ENCODE measurements at regions not wholly inside any gene's neighbourhood (a gene's known extent, or its start where the extent isn't known, plus 50 kb on each side); places are given as distances from the start of the nearest gene placed in this dataset.

DNA sequence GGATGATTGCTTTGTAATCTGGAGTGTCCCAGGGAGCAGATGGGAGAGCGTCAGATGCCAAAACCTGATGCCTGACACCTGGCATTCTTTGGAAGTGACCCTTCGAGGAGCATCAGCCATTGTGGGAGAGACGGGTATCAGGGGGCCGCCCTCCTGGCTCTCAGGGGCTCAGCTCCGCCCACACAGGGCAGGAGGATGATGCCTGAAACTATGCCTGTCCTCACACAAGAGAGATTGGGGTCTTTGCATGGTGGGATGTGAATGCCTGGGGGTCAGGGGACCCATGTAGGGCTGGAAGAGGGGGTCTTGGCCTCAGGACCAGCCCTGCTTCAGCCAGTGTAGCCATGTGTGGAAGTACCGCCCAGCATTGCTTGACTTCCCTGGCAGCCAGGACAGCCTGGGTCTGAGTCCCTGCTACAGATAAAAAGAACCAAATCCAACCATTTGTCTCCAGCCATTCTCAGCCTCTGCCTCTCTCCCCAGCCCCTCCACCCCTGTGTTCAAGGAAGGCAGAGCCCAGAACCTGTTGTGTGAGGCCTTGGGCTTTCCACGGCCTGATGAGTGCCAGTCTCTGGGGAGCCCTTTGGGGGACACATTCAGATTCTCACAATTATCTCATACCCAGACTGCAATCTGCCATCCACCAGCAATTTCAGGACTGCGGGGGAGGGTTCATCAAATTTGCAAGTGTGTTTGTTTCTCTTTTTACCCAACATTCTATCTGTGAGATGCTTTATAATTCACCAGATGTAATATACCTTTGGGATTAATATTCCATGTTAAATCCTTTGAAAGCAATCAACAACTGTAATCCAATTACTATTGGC is 371.2 kb downstream of the PREX1 start:
- TF ChIP-seq, protein P1, sequence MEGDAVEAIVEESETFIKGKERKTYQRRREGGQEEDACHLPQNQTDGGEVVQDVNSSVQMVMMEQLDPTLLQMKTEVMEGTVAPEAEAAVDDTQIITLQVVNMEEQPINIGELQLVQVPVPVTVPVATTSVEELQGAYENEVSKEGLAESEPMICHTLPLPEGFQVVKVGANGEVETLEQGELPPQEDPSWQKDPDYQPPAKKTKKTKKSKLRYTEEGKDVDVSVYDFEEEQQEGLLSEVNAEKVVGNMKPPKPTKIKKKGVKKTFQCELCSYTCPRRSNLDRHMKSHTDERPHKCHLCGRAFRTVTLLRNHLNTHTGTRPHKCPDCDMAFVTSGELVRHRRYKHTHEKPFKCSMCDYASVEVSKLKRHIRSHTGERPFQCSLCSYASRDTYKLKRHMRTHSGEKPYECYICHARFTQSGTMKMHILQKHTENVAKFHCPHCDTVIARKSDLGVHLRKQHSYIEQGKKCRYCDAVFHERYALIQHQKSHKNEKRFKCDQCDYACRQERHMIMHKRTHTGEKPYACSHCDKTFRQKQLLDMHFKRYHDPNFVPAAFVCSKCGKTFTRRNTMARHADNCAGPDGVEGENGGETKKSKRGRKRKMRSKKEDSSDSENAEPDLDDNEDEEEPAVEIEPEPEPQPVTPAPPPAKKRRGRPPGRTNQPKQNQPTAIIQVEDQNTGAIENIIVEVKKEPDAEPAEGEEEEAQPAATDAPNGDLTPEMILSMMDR (IDR thresholded peaks at IDR 0.05) = no peak
- no peaks in the 10 kb centered on the region for H3K9me3 ChIP-seq
- intact Hi-C loops (cut with DNase I, micrococcal nuclease) = no loop called here
- DNase-seq (no peak), ATAC-seq (no peak)
- no peak overlapping the region for H3K4me3 ChIP-seq
- no peaks in the 10 kb centered on the region for H3K36me3 ChIP-seq (ENCODE audit: low read depth)
- H3K4me1 ChIP-seq (ENCODE audit: low read depth) = no peaks in the 10 kb centered on the region

DNA sequence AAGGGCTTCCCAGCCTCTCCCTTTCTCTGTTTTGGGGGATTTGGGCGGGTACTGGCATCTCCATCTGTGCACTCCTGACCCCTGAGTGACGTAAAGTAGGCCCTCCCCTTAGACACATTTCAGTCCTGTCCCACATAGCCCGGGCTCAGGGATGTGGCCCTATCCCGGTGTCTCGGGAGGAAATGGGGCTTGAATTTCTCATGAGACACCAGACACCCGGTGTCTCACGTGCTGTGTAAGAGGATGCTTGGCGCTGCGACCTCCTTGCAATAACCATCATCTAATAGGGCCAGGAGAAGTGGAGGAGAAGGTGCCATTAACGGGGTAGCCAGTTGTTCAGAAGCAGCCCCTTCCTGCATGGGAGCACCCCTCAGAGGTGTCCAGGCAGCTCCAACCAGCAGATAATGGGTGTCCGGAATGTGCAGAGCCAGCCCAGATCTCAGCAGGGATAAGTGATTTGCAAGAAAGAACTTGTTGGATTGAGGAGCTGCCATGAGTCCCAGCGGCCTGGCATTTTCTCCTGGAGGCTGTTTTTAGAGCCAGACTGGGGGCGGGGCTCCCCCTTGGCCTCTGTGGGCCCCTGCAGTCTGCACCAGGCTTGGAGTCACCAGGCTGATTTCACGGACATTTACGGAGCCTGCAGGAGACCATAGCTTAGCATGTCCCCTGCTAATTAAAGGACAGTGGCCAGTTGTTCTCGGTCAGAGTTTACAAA is 372.0 kb downstream of the PREX1 start:
- intact Hi-C loops (cut with DNase I, micrococcal nuclease) = no loop called here
- no peak overlapping the region for H3K4me3 ChIP-seq
- no peak for ATAC-seq

DNA sequence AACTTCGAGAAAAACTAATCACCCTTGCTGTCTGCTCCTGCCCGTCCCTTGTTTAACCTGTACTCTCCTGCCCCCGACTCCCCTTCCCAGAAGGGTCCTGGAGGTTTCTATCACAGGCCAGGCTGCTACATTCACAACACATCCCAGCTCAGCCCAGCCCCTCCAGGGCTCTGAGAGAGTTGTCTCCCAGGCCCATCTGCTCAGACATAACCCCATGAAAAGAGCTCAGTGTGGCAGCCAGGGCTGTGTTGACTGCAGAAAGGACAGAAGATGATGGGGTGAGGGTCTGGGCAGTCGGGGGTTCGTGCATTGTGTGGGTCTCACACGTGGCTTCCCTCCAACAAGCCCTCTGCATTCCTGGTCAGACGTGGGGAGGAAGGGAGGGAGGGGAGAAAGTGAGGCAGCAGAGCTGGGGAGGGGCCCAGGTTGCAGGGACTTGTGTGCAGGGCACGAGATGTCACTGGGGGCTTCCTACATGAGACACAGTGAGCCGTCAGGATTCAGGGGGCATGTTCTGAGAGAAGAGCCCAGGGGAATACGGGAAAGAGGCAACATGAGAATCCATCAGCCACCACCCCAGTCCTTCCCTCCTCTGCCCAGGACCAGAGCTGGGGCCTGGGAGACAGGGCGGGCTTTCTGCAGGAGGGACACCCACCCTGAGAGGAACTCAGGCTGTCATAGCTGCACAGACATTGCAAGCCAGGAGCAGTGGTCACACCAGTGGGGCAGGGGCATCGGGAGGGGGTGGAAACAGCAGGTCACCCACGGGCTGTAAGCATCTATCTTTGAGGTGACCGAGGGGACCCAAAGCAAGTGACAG is 372.9 kb downstream of the PREX1 start:
- no peak for DNase-seq
- intact Hi-C loops (cut with DNase I, micrococcal nuclease) = no loop called here
- Histone ChIP-seq H3K4me3 (no peak overlapping the region), H3K4me1 (ENCODE audit: low read depth) (no peaks in the 10 kb centered on the region), H3K9me3 (no peaks in the 10 kb centered on the region), H3K36me3 (ENCODE audit: low read depth) (no peaks in the 10 kb centered on the region)
- ATAC-seq = no peak
- TF ChIP-seq, protein P1 (IDR thresholded peaks at IDR 0.05) = no peak

More for the DNA sequence above, 372.0 kb downstream of the PREX1 start:
- H3K9me3 ChIP-seq = no peaks in the 10 kb centered on the region
- no peaks in the 10 kb centered on the region for H3K4me1 ChIP-seq (ENCODE audit: low read depth)
- no peaks in the 10 kb centered on the region for H3K36me3 ChIP-seq (ENCODE audit: low read depth)
- TF ChIP-seq, protein P1 (IDR thresholded peaks at IDR 0.05) = no peak
- DNase-seq = no peak

DNA sequence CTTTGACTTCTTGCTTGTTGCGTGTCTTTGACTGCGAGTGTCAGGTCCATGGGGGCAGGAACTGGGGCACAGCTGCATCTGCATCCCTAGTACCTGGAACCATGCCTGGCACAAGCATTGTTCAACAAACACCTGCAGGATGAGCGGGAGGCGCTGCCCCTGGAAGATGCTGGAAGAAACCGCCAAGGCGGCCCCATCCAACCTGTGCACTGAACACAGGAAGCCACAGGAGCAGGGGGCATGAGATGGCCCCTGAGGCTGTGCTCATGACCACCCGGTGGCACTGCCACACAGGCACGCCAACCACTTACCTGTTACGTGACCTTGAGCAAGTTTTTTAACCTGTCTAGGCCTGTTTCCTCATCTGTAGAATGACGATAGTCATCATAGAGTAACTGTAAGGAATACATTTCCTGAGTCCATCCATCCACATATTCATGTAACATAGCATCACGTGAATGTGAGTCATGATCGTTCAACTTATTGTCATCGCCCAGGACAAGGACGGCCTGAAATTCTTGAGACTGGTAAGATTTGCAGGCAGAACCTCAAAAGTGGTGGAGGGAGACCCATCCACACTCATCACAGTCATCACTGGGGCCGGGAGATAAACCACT is 374.2 kb downstream of the PREX1 start:
- DNase-seq = no peak
- no peak for ATAC-seq
- H3K4me1 ChIP-seq (ENCODE audit: low read depth) = no peaks in the 10 kb centered on the region
- H3K9me3 ChIP-seq = no peaks in the 10 kb centered on the region
- H3K36me3 ChIP-seq (ENCODE audit: low read depth) = no peaks in the 10 kb centered on the region
- TF ChIP-seq, protein P1 (IDR thresholded peaks at IDR 0.05) = no peak
- H3K4me3 ChIP-seq = no peak overlapping the region
- intact Hi-C loops (cut with DNase I, micrococcal nuclease) = no loop called here

DNA sequence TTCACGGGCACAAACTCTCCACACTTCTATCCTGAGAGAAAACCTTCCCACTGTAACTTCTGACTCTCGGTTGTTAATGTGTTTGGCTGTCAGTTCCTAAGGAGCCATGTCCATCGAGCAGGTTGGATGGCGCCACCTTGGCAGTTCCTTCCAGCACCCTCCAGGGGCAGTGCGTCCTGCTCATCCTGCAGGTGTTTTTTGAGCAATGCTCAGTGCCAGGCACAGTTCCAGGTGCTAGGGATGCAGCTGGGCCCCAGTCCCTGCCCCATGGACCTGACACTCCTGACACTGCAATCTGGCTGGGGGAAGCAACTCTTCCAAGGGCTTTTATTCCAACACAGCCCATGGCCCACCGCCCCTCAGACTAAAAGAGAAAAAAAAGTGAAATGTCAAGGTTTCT is 376.4 kb downstream of the PREX1 start:
- intact Hi-C loops (cut with DNase I, micrococcal nuclease) = no loop called here
- H3K4me3 ChIP-seq = no peak overlapping the region
- no peak for ATAC-seq
- DNase-seq = no peak
- no peaks in the 10 kb centered on the region for H3K4me1 ChIP-seq (ENCODE audit: low read depth)
- no peaks in the 10 kb centered on the region for H3K36me3 ChIP-seq (ENCODE audit: low read depth)
- TF ChIP-seq, protein P1 (IDR thresholded peaks at IDR 0.05) = no peak
- no peaks in the 10 kb centered on the region for H3K9me3 ChIP-seq
